ENCODE measurements at regions not wholly inside any gene's neighbourhood (a gene's known extent, or its start where the extent isn't known, plus 50 kb on each side); places are given as distances from the start of the nearest gene placed in this dataset.

DNA sequence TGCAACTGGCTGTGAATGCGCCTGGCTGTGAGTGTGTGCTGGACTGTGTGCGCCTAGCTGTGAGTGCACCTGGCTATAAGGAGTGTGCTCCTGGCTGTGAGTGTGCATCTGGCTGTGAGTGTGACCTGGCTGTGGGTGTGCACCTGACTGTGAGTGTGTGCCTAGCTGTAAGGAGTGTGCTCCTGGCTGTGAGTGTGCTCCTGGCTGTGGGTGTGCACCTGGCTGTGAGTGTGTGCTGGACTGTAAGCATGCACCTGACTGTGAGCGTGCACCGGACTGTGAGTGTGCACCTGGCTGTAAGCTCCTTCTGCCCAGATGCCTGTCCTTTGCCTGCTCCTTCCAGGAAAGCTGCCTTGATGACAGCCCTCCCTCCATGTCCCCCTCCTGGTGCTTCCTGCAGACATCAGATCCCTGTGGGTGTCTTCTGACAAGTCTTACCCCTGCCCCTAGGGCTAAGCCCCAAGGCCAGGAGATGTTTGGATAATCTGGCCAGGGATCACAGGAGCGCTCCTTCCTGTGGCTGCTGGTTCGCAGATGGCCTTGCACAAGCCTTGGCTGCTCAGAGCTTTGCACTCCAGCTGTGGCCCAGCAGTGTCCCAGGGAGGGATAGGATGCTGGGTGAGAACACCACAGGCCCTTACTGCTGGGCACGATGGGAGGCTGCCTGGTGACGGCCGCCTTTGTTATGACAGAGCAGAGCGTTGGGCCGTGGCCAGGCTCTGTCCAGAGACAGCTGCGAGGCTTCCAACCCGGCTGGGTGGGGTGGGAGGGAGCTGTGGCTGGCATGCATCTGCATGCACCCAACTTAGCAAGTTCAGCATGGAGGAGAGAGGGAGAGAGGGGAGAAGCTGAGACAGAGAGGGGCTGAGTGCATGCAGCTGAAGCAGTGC lies 89.9 kb downstream of the GLI2 start:
- Histone ChIP-seq H3K9ac (ENCODE audit: low read depth, low read length, poor library complexity, severe bottlenecking) (no peak overlapping the region), H3K4me1 (ENCODE audit: insufficient read depth, low read length, poor library complexity, severe bottlenecking) (no peaks in the 10 kb centered on the region), H4K20me1 (ENCODE audit: insufficient read depth, low read length, poor library complexity, severe bottlenecking) (no peaks in the 10 kb centered on the region), H3K27me3 (ENCODE audit: insufficient read depth, low read length, poor library complexity, severe bottlenecking) (no peaks in the 10 kb centered on the region), H2AFZ (ENCODE audit: low read length) (no peak overlapping the region), H3K9me2 (replicated peaks; ENCODE audit: low read depth, low read length) (no peaks in the 10 kb centered on the region), H3K79me2 (ENCODE audit: insufficient read depth, low read length) (no peaks in the 10 kb centered on the region), H3K4me2 (ENCODE audit: low read depth, low read length, poor library complexity, severe bottlenecking) (no peak overlapping the region), H3K9me3 (ENCODE audit: insufficient read depth, low read depth, low read length) (no peaks in the 10 kb centered on the region), H3K36me3 (ENCODE audit: insufficient read depth, low read length) (no peaks in the 10 kb centered on the region), H3K4me3 (ENCODE audit: low read length, poor library complexity, severe bottlenecking) (no peak overlapping the region), H3F3A (ENCODE audit: low read depth) (no peaks in the 10 kb centered on the region)
- TF ChIP-seq CTCF (conservative IDR thresholded peaks at IDR 0.05; ENCODE audit: low read length) = no peak
- no peak for TF ChIP-seq EZH2phosphoT487 (IDR thresholded peaks at IDR 0.05; ENCODE audit: borderline replicate concordance)

GRCh38 chr2:120826260-120826648 lies 90.6 kb downstream of the GLI2 start:
- H3K36me3 ChIP-seq (ENCODE audit: insufficient read depth, low read length) = no peaks in the 10 kb centered on the region
- no peaks in the 10 kb centered on the region for H4K20me1 ChIP-seq (ENCODE audit: insufficient read depth, low read length, poor library complexity, severe bottlenecking)
- H3K9me2 ChIP-seq (replicated peaks; ENCODE audit: low read depth, low read length) = no peaks in the 10 kb centered on the region
- H3K4me2 ChIP-seq (ENCODE audit: low read depth, low read length, poor library complexity, severe bottlenecking) = no peak overlapping the region
- H3K9ac ChIP-seq (ENCODE audit: low read depth, low read length, poor library complexity, severe bottlenecking) = no peak overlapping the region
- H3K27me3 ChIP-seq (ENCODE audit: insufficient read depth, low read length, poor library complexity, severe bottlenecking) = no peaks in the 10 kb centered on the region
- no peaks in the 10 kb centered on the region for H3K79me2 ChIP-seq (ENCODE audit: insufficient read depth, low read length)
- no peak overlapping the region for H2AFZ ChIP-seq (ENCODE audit: low read length)
- no peak overlapping the region for H3K4me3 ChIP-seq (ENCODE audit: low read length, poor library complexity, severe bottlenecking)
- no peaks in the 10 kb centered on the region for H3K9me3 ChIP-seq (ENCODE audit: insufficient read depth, low read depth, low read length)
- H3F3A ChIP-seq (ENCODE audit: low read depth) = no peaks in the 10 kb centered on the region
- no peaks in the 10 kb centered on the region for H3K4me1 ChIP-seq (ENCODE audit: insufficient read depth, low read length, poor library complexity, severe bottlenecking)
- TF ChIP-seq EZH2phosphoT487 (IDR thresholded peaks at IDR 0.05; ENCODE audit: borderline replicate concordance) (no peak), CTCF (conservative IDR thresholded peaks at IDR 0.05; ENCODE audit: low read length) (no peak)

DNA sequence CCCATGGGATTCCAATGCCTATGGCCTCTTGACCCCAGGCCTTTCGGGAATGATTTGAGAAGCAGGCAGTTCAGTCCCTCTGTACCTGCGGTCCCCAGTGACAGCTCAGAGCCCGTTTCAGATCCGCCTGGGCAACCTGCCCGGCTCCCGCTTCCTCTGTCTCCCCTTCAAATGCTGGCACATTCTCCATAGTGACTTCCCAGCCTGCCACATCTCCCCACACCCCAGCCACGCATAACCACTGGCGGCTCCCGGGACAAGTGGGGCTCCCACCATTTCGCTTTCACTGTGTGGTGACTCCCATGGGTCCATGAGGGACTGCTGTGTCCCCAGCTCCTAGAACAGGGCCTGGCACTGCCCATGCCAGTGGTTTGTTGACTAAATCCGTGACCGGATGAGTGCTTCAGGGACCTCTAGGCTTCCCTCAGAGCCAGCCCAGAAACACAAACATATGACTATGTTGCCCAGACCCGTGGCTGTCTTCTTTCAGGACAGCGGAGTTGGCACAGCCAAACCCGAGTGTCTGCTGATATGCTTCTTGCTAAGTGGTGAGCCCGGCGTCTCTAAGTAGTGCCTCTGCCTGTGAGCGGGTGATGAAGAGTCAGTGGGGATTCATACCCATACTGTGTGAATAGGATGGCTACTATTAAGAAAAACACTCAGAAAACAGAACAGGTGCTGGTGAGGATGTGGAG lies 91.2 kb downstream of the GLI2 start:
- H3K36me3 ChIP-seq (ENCODE audit: insufficient read depth, low read length) = no peaks in the 10 kb centered on the region
- no peak for TF ChIP-seq EZH2phosphoT487 (IDR thresholded peaks at IDR 0.05; ENCODE audit: borderline replicate concordance)

More for the DNA sequence above, 91.2 kb downstream of the GLI2 start:
- Histone ChIP-seq H3K4me3 (ENCODE audit: low read length, poor library complexity, severe bottlenecking) (no peak overlapping the region), H3K4me2 (ENCODE audit: low read depth, low read length, poor library complexity, severe bottlenecking) (no peak overlapping the region), H3F3A (ENCODE audit: low read depth) (no peaks in the 10 kb centered on the region), H2AFZ (ENCODE audit: low read length) (no peak overlapping the region), H3K9me2 (replicated peaks; ENCODE audit: low read depth, low read length) (no peaks in the 10 kb centered on the region), H3K4me1 (ENCODE audit: insufficient read depth, low read length, poor library complexity, severe bottlenecking) (no peaks in the 10 kb centered on the region), H3K9ac (ENCODE audit: low read depth, low read length, poor library complexity, severe bottlenecking) (no peak overlapping the region), H3K27me3 (ENCODE audit: insufficient read depth, low read length, poor library complexity, severe bottlenecking) (no peaks in the 10 kb centered on the region), H3K79me2 (ENCODE audit: insufficient read depth, low read length) (no peaks in the 10 kb centered on the region), H3K9me3 (ENCODE audit: insufficient read depth, low read depth, low read length) (no peaks in the 10 kb centered on the region), H4K20me1 (ENCODE audit: insufficient read depth, low read length, poor library complexity, severe bottlenecking) (no peaks in the 10 kb centered on the region)
